GM10266 (cell line): ENCODE measurements at regions not wholly inside any gene's neighbourhood (a gene's known extent, or its start where the extent isn't known, plus 50 kb on each side); places are given as distances from the start of the nearest gene placed in this dataset.

Source experiments
- DNase-seq: peaks from one replicate; pipeline ENCODE4 v3.0.0; 2012; ENCODE audit errors: extremely low spot score
- CTCF ChIP-seq: IDR thresholded peaks from 2 replicates; pipeline ENCODE4 v1.5.1; 2012; ENCODE audit warnings: mild to moderate bottlenecking, low read depth; ENCODE audit not compliant: control insufficient read depth, insufficient read depth; ENCODE audit errors: missing control alignments

GRCh38 chr13:90708128-90708527 is 639.4 kb upstream of the MIR17HG start:
- no peak for DNase-seq
- no peak for TF ChIP-seq CTCF

GRCh38 chr13:90709319-90709718 is 638.2 kb upstream of the MIR17HG start:
- no peak for TF ChIP-seq CTCF
- DNase-seq, result no peak

GRCh38 chr13:90710164-90710759 is 637.2 kb upstream of the MIR17HG start:
- TF ChIP-seq CTCF, result no peak
- DNase-seq, result no peak

- no peak for DNase-seq
- no peak for TF ChIP-seq CTCF
Observed at GRCh38 chr13:90713441-90714133, 633.9 kb upstream of the MIR17HG start.

- DNase-seq, result no peak
- no peak for TF ChIP-seq CTCF
Observed at GRCh38 chr13:90715485-90715884, 632.0 kb upstream of the MIR17HG start.

GRCh38 chr13:90717451-90717936 is 630.0 kb upstream of the MIR17HG start:
- TF ChIP-seq CTCF, result no peak
- DNase-seq, result no peak

GRCh38 chr13:90719461-90719860 is 628.0 kb upstream of the MIR17HG start:
- no peak for DNase-seq
- no peak for TF ChIP-seq CTCF
